HUDEP-2 (cell line): ENCODE measurements at regions not wholly inside any gene's neighbourhood (a gene's known extent, or its start where the extent isn't known, plus 50 kb on each side); places are given as distances from the start of the nearest gene placed in this dataset.
"Not testable (repeated sequence)": the region's sequence is repeated elsewhere in the genome, so short reads cannot be mapped to it uniquely, and the experiment has no call there.

ENCODE experiments used
- DNase-seq, 76 experiments: peaks; one replicate each; lab custom pipeline; 2025; ENCODE audit not compliant: unreplicated experiment in 76 of 76; lab: John Stamatoyannopoulos, UW

- DNase-seq: no peak
Measured at GRCh38 chr11:37849706-37850105, 1251.7 kb upstream of the RAG2 start.

DNA sequence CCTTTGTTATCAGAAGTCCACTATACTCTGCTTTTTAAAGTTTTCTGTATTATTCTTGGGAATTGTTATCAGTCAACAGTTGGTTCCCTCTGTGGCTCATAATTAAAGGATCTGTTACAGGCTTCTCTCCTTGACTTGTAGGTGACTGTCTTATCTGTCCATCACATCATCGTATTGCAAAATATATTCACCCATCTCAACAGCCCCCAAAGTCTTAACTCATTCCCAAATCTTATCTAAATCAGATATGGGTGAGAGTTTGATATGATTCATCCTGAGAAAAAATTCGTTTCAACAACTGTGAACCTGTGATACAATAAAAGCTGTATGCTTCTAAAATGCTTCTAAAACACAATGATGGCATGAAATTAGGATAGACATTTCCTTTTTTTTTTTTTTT, 1245.6 kb upstream of the RAG2 start:
- DNase-seq: no peak

DNA sequence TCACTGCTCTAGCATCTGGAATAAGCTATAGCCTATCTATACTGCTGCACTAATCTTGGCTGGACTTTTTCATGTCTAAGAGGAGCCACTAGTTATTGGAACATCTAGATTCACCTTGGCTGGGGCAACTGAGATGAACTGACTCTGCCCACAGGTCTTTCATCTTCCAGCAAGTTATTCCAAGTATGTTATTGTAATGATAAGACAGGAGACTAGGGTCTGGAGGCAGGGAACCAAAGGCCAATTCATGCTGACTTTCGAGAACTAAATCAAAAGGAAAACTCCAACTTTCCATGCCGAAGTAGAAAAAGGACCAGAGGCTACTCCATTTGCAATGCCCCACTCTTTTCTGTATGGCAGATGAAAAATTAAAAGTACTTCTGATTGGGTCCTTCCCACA, 1243.0 kb upstream of the RAG2 start:
- no peak for DNase-seq

- DNase-seq: not testable (repeated sequence)
Measured at GRCh38 chr11:37840345-37840744, 1242.3 kb upstream of the RAG2 start.

- no peak for DNase-seq
Measured at GRCh38 chr11:37830529-37830928, 1232.5 kb upstream of the RAG2 start.

- DNase-seq: no peak
Measured at GRCh38 chr11:37817727-37818270, 1219.8 kb upstream of the RAG2 start.

DNA sequence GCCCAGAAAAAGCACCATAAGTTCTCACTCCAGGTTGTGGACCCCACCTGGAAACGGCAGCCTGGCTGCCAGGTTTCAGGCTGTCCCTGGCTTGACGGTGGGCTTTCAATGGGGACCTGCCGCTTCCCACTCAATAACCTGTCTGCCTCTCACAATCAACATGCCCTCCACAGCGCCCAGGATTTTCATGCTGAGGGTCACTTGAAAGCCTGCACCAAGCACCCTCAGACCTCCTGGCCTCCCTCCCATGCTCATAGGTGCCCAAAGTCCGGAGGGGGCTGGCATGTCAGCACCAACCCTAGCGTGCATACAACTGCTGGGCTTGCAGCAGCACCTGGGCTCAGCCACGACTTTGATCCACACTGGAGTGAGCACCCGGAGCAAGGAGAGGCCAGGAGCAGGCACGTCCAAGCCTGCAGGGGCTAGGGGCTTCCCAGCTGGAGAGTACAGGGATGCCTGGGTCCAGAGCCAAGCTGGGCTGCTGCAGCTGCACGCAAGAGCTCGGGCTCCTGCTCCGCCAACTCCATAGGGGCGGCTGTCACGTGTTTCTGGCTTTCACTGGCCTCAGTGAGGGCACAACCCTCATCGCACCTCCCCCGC, 1214.3 kb upstream of the RAG2 start:
- no peak for DNase-seq

DNA sequence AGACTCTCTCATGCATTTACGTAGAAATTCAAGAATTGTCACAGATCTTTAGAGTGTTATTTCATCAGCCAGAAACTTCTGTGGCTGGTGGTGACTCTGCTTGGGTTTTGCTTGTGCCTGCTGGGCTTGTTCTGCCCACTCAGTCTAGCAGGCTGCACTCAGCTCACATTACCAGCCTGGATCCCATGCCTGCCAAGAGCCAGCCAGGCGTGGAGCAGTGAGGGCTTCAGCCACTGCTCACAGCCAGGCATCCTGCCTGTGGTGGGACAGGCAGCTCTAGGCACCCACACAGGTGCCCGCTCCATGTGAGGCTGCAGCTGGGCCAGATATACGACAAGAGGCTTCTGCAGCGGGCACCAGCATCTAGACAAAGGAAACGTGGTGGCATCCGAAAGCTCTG, 1213.3 kb upstream of the RAG2 start:
- DNase-seq: no peak

GRCh38 chr11:37804666-37805065, 1206.6 kb upstream of the RAG2 start:
- DNase-seq: no peak

DNA sequence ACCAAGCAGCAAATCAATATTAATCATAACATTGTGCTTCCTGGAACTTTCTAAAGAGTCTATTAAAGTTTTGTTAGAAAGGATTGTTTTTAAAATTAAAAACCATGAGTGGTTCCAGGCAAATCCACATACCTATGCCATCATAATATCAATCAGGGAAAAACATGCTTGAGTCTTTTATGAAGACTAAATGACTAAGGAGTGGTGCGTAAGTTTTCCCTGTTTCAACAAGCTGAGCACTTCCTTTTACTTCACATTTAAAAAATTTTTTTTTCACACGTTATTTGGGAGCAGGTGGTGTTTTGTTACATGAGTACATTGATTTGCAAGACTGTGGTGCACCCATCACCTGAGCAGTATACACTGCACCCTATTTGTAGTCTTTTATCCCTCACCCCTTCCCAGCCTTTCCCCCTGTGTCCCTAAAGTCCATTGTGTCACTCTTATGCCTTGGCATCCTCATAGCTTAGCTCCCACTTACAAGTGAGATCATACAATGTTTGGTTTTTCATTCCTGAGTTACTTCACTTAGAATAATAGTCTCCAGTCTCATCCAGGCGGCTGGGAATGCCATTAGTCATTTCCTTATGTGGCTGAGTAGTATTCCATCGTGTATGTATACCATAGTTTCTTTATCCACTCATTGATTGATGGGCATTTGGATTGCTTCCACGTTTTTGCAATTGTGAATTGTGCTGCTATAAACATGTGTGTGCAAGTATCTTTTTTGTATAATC, 1190.3 kb upstream of the RAG2 start:
- DNase-seq: no peak

- no peak for DNase-seq
Measured at GRCh38 chr11:37786214-37786755, 1188.2 kb upstream of the RAG2 start.

GRCh38 chr11:37774441-37774840, 1176.4 kb upstream of the RAG2 start:
- no peak for DNase-seq

GRCh38 chr11:37770145-37770544, 1172.1 kb upstream of the RAG2 start:
- no peak for DNase-seq

- no peak for DNase-seq
Measured at GRCh38 chr11:37762079-37762478, 1164.0 kb upstream of the RAG2 start.

- DNase-seq: no peak
Measured at GRCh38 chr11:37755521-37755920, 1157.5 kb upstream of the RAG2 start.

GRCh38 chr11:37748641-37749040, 1150.6 kb upstream of the RAG2 start:
- no peak for DNase-seq

GRCh38 chr11:37747121-37747520, 1149.1 kb upstream of the RAG2 start:
- DNase-seq: no peak

GRCh38 chr11:37727371-37727770, 1129.3 kb upstream of the RAG2 start:
- DNase-seq: peak in 1 of 76 experiments; percentile 2

DNA sequence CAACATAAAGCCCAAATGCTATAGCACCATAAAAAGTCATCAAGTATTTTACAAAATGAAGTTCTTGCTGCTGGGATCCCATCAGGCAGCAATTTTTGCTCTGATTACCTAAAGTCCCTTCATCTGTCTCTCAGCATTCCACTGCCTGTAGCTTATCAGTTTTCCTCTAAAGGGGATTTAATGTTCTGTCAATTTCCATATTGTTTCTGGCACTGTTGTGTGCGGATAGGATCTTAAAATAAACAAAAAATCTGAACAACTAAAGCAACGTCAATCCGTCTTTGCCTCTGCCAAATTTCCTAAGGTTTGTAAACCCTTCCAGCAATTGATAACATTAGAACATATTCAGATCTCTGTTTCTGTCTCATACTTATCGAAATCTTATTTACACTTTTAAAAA, 1126.3 kb upstream of the RAG2 start:
- no peak for DNase-seq

- DNase-seq: peak in 5 of 76 experiments; percentile 14 to 53 (median 19)
Measured at GRCh38 chr11:37721485-37721884, 1123.4 kb upstream of the RAG2 start.

DNA sequence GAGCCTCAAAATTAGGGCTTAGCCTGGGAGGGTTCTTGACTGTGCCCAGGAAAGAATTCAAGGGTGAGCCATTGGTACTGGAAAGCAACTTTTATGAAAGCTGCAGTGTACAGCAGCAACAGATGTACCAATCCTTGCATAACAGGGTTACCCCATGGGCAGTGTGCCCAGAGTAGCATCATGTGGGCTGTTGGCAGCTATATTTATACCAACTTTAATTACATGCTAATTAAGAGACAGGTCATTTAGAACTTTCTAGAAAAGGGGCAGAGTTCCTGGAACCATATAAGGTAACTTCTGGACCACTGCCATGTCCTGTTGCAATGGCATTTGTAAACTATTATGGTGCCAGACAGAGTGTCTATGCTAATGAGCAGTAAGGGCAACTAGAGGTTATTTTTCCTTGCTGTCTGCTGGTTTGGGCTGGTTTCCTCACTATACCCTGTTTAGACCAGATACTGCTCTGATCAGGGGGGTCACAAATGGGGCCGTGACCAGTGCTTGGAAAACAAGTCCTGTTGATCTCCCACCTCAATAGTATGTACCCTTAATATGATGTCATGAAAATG, 1120.5 kb upstream of the RAG2 start:
- DNase-seq: no peak

DNA sequence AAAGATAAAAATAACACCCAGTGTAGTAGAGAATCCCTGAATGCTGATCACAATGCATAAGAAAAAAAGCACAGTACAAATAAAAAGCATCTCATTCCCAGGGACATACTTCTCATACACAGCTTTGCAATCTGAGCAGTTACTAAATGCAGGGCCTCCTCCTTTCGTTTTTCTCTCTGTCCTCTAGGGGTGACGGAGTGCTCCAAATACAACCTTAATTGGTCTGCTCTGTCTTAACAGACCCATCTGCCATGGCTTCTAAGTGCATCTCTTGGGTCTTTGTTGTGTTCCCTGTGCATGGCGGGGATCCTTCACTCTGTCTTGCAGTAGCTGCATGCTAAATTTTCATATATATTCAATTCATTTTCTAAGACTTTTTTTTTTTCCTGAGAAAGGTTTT, 1114.2 kb upstream of the RAG2 start:
- DNase-seq: peak in 1 of 76 experiments; percentile 4
